HG03378 (cell line): ENCODE measurements at regions not wholly inside any gene's neighbourhood (a gene's known extent, or its start where the extent isn't known, plus 50 kb on each side); places are given as distances from the start of the nearest gene placed in this dataset.
"Not testable (repeated sequence)": the region's sequence is repeated elsewhere in the genome, so short reads cannot be mapped to it uniquely, and the experiment has no call there.

ENCODE experiments used
- ATAC-seq: cut with Tn5 transposase; IDR thresholded peaks from one replicate; pipeline ENCODE4 v1.9.1; 2021; ENCODE audit warnings: mild to moderate bottlenecking, moderate library complexity; ENCODE audit not compliant: unreplicated experiment

DNA sequence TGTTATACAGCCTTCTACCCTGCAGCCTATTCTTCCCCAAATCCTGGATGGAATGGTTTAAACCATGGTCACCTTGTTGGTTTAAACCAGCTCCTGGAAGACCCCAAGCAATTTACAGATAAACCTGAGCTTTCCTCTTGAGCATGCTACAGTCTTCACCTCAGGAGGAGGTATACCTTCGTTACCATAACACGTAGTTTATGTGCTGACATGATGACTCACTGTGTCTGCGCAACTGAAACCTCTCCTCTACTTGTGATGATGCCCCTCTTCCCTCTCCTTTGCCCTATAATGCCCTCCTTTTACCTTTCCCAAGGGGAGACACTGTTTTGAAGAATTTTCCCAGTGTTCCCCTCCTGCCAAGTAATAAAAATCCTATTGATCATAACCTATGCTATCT, 457.3 kb upstream of the RGS18 start:
- no peak for ATAC-seq

- ATAC-seq, result no peak
Measured at GRCh38 chr1:191702124-191702523, 456.1 kb upstream of the RGS18 start.

DNA sequence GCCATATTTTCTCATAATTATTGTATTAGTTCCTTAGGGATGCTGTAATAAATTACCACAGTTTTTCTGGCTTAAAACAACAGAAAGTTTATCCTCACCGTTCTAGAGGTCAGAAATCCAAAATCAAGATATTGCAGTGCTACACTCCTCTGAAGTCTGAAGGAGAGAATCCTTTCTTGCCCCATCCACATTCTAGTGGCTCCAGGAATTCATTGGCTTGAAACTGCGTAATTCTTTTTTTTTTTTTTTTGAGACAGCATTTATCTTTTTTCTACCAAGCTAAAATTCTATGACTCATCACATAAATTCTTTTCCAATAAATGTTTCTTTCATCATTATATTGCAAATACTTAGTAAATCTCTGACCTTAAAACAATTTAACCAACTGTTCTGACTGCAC, 451.0 kb upstream of the RGS18 start:
- ATAC-seq, result no peak

DNA sequence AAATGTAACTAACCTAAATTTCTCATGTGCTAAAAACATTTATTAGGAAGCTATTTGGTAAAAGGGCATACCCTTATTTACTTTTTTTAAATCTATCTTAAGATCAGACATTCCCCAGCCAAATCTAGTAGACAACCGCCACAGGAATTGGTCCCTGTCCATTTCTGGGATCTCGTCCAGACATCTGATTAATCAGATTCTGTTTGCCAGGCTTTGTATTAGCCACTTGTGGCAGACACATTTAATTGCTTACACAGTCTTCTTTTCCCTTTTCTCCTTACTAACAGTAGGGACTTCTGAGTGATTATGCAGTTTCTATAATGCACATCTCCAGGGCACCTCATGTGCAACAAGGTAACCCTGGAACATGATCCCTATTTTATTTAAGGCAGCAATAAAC, 449.0 kb upstream of the RGS18 start:
- ATAC-seq, result no peak

GRCh38 chr1:191711961-191712360, 446.3 kb upstream of the RGS18 start:
- no peak for ATAC-seq

DNA sequence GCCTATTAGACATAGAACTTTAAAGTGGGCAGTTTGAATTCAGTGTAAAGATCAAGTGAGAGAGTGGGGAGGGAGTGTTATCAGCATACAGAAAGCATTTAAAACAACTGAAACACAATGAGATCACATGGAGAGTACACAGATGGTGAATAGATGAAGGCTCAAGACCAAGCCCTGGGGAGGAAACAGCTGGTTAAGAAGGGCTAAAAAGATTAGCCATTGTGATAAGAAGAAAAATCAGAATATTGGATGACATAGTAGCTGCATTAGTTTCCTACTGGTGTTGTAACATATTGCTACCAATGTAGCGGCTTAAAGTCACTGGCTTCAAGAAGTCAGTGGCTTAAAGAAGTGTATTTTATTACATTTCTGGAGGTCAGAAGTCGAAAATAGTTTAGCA, 443.4 kb upstream of the RGS18 start:
- ATAC-seq, result no peak

DNA sequence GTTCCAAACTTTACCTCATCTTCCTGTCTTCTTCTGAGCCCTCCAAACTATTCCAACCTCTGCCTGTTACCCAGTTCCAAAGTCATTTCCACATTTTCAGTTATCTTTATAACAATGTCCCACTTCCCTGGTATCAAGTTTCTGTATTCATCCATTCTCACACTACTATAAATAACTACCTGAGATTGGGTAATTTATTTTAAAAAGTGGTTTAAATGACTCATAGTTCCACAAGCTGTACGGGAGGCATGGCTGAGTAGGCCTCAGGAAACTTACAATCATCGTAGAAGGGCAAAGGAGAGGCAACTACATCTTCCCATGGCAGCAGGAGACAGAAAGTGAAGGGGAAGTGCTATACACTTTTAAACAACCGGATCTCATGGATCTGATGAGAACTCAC, 428.5 kb upstream of the RGS18 start:
- no peak for ATAC-seq

GRCh38 chr1:191731608-191732302, 426.5 kb upstream of the RGS18 start:
- not testable (repeated sequence) for ATAC-seq

GRCh38 chr1:191734321-191734720, 423.9 kb upstream of the RGS18 start:
- no peak for ATAC-seq

DNA sequence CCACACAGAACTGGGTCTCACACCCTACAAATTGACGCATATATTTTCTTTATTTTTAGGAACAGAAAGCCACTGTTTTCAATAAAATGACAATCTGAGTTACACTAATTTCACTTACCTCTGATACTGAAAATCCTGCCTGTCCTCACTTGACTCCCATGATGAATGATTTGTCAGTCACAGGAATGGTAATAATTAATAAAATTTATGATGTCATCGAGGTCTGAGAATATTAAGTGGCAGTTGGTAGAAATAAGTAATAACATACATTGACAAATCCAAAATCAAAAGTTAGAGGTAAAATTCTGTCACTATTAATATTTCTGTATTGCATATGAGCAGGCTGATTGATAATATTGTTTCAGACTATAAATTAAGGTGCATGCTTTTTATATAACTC, 418.7 kb upstream of the RGS18 start:
- ATAC-seq, result no peak

GRCh38 chr1:191752342-191752741, 405.9 kb upstream of the RGS18 start:
- ATAC-seq, result no peak

- ATAC-seq, result no peak
Measured at GRCh38 chr1:191760016-191760415, 398.2 kb upstream of the RGS18 start.

DNA sequence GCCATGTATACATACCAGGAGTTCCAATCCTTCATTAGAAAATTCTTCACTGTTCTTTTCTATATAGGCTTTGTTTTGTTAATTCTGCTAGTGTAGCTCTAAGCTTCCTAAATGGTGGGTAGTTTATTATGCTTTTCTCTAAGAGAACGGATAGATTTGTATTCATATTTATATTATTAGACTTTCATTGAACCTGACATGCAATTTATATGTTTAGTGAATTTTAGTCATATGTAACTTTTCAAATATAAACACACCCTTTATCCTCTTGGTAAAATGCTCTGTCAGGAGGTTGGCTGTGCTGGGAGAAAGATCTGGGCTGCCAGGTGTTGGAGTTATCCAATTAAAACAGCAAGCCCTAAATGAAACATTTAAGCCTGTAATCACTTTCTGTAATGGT, 369.7 kb upstream of the RGS18 start:
- no peak for ATAC-seq

- ATAC-seq, result no peak
Measured at GRCh38 chr1:191798178-191798577, 360.1 kb upstream of the RGS18 start.

- no peak for ATAC-seq
Measured at GRCh38 chr1:191804311-191804710, 354.0 kb upstream of the RGS18 start.

GRCh38 chr1:191813593-191813992, 344.7 kb upstream of the RGS18 start:
- ATAC-seq, result not testable (repeated sequence)

DNA sequence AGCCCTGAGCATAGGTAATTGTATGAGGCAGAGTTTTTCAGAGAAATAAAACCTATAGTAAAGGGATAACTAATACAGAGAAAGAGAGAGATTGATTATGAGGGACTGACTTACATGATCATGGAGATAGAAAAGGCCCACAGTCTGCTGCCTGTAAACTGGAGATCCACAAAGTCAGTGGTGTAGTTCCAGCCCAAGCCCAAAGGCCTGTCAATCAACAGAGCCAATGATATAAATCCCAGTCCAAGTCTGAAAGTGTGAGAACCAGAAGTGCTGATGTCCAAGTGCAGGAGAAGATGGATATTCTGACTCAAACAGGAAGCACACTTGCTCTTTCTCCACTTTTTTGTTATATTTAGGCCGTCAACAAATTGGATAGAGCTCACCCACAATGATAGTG, 340.1 kb upstream of the RGS18 start:
- ATAC-seq, result no peak

DNA sequence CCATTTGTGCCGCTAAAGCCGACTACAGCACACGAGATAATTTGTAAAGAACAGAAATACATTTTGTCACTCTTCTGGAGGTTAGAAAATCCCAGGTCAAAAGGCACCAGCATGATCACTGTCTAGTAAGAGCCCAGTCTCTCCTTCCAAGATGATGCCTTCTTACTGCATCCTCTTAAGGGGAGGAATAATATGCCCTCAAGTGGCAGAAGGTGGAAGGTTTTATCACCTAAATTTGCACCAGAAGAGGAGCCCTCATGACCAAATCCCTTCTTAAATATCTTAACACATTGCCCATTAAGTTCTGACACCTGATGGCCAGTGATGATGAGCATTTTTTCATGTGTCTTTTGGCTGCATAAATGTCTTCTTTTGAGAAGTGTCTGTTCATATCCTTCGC, 326.7 kb upstream of the RGS18 start:
- no peak for ATAC-seq

DNA sequence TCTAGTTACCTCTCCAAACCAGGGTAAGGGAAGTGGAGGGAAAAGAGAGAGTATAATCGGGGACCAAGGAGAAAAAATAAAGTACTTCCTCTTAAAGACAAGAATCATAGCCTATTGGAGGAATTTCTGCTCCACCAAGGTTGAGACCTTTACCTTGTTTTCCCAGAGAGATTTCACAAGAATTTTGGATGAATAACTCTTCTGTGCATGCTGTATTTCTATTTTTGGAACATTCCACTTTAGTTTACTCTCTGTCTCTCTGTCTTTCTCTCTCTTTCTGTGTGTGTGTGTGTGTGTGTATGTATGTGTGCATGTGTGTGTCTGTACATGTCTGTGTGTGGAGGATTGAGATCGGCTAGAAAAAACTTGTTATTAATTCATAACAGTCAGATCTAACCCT, 318.4 kb upstream of the RGS18 start:
- no peak for ATAC-seq

DNA sequence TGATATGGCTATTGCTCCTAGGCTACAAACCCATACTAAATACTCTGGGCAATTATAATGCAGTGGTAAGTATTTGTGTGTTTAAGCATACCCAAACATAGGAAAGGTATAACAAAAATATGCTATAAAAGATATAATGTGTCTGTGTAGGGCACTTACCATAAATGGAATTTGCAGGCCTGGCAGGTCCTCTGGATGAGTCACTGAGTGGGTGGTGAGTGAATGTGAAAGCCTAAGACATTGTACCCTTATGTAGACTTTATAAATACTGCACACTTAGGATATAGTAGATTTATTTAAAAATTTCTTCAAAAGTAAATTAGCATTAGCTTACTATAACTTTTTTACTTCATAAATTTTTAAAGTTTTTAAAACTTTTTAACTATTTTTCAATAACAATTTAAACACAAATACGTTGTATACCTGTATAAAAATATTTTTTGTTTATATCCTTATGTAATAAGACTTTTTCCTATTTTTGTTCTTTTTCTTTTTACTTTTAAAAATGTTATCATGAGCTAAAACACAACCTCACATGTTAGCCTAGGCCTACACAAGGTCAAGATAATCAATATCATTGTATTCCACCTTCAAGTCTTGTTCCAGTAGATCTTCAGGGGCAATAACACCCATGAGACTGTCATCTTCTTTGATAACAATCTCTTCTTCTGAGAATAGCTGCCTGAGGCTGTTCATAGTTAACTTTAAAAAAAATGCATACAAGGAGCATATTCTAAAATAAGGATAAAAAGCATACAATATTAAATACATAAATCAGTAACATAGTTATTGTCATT, 306.3 kb upstream of the RGS18 start:
- ATAC-seq, result no peak

DNA sequence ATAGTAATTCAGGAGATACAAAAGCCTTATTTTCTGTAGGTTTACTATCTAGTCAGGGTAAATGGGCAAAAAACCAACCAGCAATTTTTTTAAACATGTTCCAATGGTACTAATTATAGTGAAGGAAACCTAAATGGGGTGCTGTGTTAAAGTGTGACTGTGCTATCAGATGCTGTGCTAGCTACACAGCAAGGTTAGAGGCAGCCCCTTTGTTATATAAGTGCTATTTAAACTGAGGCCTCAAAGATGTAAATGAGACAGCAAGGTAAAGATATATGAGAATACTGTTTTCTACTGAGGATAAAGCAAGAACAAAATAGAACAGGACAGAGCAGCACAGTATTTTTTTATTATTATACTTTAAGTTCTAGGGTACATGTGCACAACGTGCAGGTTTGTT, 305.4 kb upstream of the RGS18 start:
- no peak for ATAC-seq

- ATAC-seq, result no peak
Measured at GRCh38 chr1:191857600-191857999, 300.7 kb upstream of the RGS18 start.

- ATAC-seq, result no peak
Measured at GRCh38 chr1:191865479-191865878, 292.8 kb upstream of the RGS18 start.
